Keratinocyte (primary cell): ENCODE measurements at regions not wholly inside any gene's neighbourhood (a gene's known extent, or its start where the extent isn't known, plus 50 kb on each side); places are given as distances from the start of the nearest gene placed in this dataset.

Experiments used
- DNase-seq: peaks from one replicate; pipeline ENCODE4 v3.0.0-alpha.2; 2011; ENCODE audit warnings: low read depth, missing footprints, low spot score
- FAIRE-seq: peaks from 2 replicates; lab custom pipeline; 2011; peaks lifted over from hg19 to GRCh38; lab: Jason Lieb, UNC
- H2AFZ ChIP-seq: 2 replicates; pipeline ENCODE4 v1.6.0; 2012; ENCODE audit warnings: low read length, control low read depth, inconsistent platforms; ENCODE audit not compliant: control insufficient read depth
- H3K27ac ChIP-seq: 2 replicates; pipeline ENCODE4 v1.5.1; 2011; ENCODE audit warnings: low read length; ENCODE audit not compliant: control insufficient read depth, insufficient read depth
- H3K27me3 ChIP-seq: 3 replicates; pipeline ENCODE4 v1.6.0; 2011; ENCODE audit warnings: low read length; ENCODE audit not compliant: control insufficient read depth, insufficient read depth; ENCODE audit errors: extremely low read depth
- H3K36me3 ChIP-seq, 2 experiments: 2 replicates in 1 of 2; 3 replicates in 1 of 2; pipeline ENCODE4 v1.5.1; 2011; ENCODE audit warnings: low read length in 2 of 2, mild to moderate bottlenecking in 1 of 2; ENCODE audit not compliant: control insufficient read depth in 2 of 2, insufficient read depth in 2 of 2; ENCODE audit errors: extremely low read depth in 1 of 2
- H3K4me1 ChIP-seq: 3 replicates; pipeline ENCODE4 v1.5.1; 2011; ENCODE audit warnings: low read length; ENCODE audit not compliant: control insufficient read depth, insufficient read depth; ENCODE audit errors: extremely low read depth
- H3K4me2 ChIP-seq: 3 replicates; pipeline ENCODE4 v1.6.0; 2011; ENCODE audit warnings: low read depth, low read length; ENCODE audit not compliant: control insufficient read depth, insufficient read depth; ENCODE audit errors: extremely low read depth
- H3K4me3 ChIP-seq, 3 experiments: fragments of 200-600 bp in 1 of 3; sonication (generic) in 1 of 3; 2 replicates in 2 of 3; 3 replicates in 1 of 3; pipeline ENCODE4 v1.5.1; 2011 to 2016; ENCODE audit warnings: low read length in 3 of 3, mild to moderate bottlenecking in 3 of 3, control low read depth in 2 of 3, inconsistent platforms in 1 of 3, low read depth in 1 of 3, mixed read lengths in 1 of 3, mixed run types in 1 of 3, moderate library complexity in 1 of 3; ENCODE audit not compliant: control insufficient read depth in 2 of 3, insufficient read depth in 2 of 3; ENCODE audit errors: extremely low read depth in 1 of 3
- H3K79me2 ChIP-seq: 2 replicates; pipeline ENCODE4 v1.6.0; 2012; ENCODE audit warnings: low read length; ENCODE audit not compliant: control insufficient read depth, insufficient read depth
- H3K9ac ChIP-seq: 3 replicates; pipeline ENCODE4 v1.6.0; 2011; ENCODE audit warnings: low read length; ENCODE audit not compliant: control insufficient read depth, insufficient read depth; ENCODE audit errors: extremely low read depth
- H3K9me1 ChIP-seq: 3 replicates; pipeline ENCODE4 v1.6.0; 2011; ENCODE audit warnings: low read length; ENCODE audit not compliant: control insufficient read depth, insufficient read depth; ENCODE audit errors: extremely low read depth
- H3K9me3 ChIP-seq: 2 replicates; pipeline ENCODE4 v1.5.1; 2012; ENCODE audit warnings: low read depth, low read length; ENCODE audit not compliant: control insufficient read depth
- H4K20me1 ChIP-seq: 3 replicates; pipeline ENCODE4 v1.6.0; 2011; ENCODE audit warnings: low read length; ENCODE audit not compliant: control insufficient read depth, insufficient read depth; ENCODE audit errors: extremely low read depth
- CTCF ChIP-seq, 3 experiments: IDR thresholded peaks in 1 of 3; conservative IDR thresholded peaks in 1 of 3; optimal IDR thresholded peaks in 1 of 3; 2 replicates in 2 of 3; 3 replicates in 1 of 3; pipeline versions ENCODE3 to v1.5.1; 2011; ENCODE audit warnings: low read length in 3 of 3, mild to moderate bottlenecking in 3 of 3, moderate library complexity in 2 of 3, control low read depth in 1 of 3, inconsistent platforms in 1 of 3; ENCODE audit not compliant: insufficient read depth in 2 of 3; ENCODE audit errors: extremely low read depth in 1 of 3
- EZH2 ChIP-seq: IDR thresholded peaks from one replicate; pipeline ENCODE4 v1.6.1; 2012; ENCODE audit warnings: inconsistent platforms, mild to moderate bottlenecking, low read length, moderate library complexity
- dilution Hi-C: fragments of 300-500 bp; cut with MboI; formaldehyde crosslinking; loops from one replicate; pipeline ENCODE4 v1.7.0; 2020; ENCODE audit warnings: low sequenced_read_pairs; ENCODE audit not compliant: extremely low pct_ligation_motif_present

- dilution Hi-C loops = no loop called here
- no peak for FAIRE-seq
- H3K27ac ChIP-seq = no peak overlapping the region
Observed at GRCh38 chr2:133974353-133974752, 279.5 kb upstream of the MGAT5 start.

GRCh38 chr2:133975135-133975534 is 278.7 kb upstream of the MGAT5 start:
- Histone ChIP-seq H3K27ac (no peak overlapping the region), H3K4me1 (no peaks in the 10 kb centered on the region), H2AFZ (no peak overlapping the region), H3K9me1 (no peaks in the 10 kb centered on the region), H3K4me3 (no peak overlapping the region), H3K4me2 (no peak overlapping the region), H3K9ac (no peak overlapping the region), H3K79me2 (no peaks in the 10 kb centered on the region), H3K27me3 (peaks cover 31% of the 10 kb centered on the region), H3K36me3 (no peaks in the 10 kb centered on the region), H3K9me3 (no peaks in the 10 kb centered on the region), H4K20me1 (no peaks in the 10 kb centered on the region)
- DNase-seq (no peak), FAIRE-seq (no peak)
- dilution Hi-C loops = no loop called here
- TF ChIP-seq EZH2 (no peak), CTCF (optimal IDR thresholded peaks at IDR 0.05 in 1 of 3, IDR thresholded peaks at IDR 0.05 in 1 of 3, conservative IDR thresholded peaks at IDR 0.05 in 1 of 3; ENCODE audit: extremely low read depth in 1 of 3, insufficient read depth in 2 of 3, low read length in 3 of 3) (no peak)

More at GRCh38 chr2:133974353-133974752, 279.5 kb upstream of the MGAT5 start:
- Histone ChIP-seq H4K20me1 (no peaks in the 10 kb centered on the region), H3K4me2 (no peak overlapping the region), H3K36me3 (no peaks in the 10 kb centered on the region), H3K9ac (no peak overlapping the region), H3K9me3 (no peaks in the 10 kb centered on the region), H3K4me3 (no peak overlapping the region), H3K4me1 (no peaks in the 10 kb centered on the region), H3K9me1 (no peaks in the 10 kb centered on the region), H3K27me3 (peaks cover 31% of the 10 kb centered on the region), H3K79me2 (no peaks in the 10 kb centered on the region), H2AFZ (no peak overlapping the region)
- DNase-seq = no peak
- TF ChIP-seq EZH2 (no peak), CTCF (optimal IDR thresholded peaks at IDR 0.05 in 1 of 3, IDR thresholded peaks at IDR 0.05 in 1 of 3, conservative IDR thresholded peaks at IDR 0.05 in 1 of 3; ENCODE audit: extremely low read depth in 1 of 3, insufficient read depth in 2 of 3, low read length in 3 of 3) (no peak)
